Type B pancreatic cell (in vitro differentiated cells): ENCODE measurements at regions not wholly inside any gene's neighbourhood (a gene's known extent, or its start where the extent isn't known, plus 50 kb on each side); places are given as distances from the start of the nearest gene placed in this dataset.
"Not testable (repeated sequence)": the region's sequence is repeated elsewhere in the genome, so short reads cannot be mapped to it uniquely, and the experiment has no call there.

Source experiments
- DNase-seq: peaks from one replicate; pipeline ENCODE4 v3.0.0; 2021; ENCODE audit warnings: mixed read lengths; ENCODE audit not compliant: unreplicated experiment; ENCODE audit errors: extremely low spot score
- H3K27ac Mint-ChIP-seq: 2 replicates; pipeline ENCODE4 v1.8.0; 2021; ENCODE audit warnings: mild to moderate bottlenecking, mixed read lengths
- H3K27me3 Mint-ChIP-seq: 2 replicates; pipeline ENCODE4 v1.8.0; 2021; ENCODE audit warnings: mixed read lengths
- H3K36me3 Mint-ChIP-seq: 2 replicates; pipeline ENCODE4 v1.8.0; 2021; ENCODE audit warnings: mixed read lengths
- H3K4me1 Mint-ChIP-seq: one replicate; pipeline ENCODE4 v1.8.0; 2021; ENCODE audit warnings: mixed read lengths; ENCODE audit not compliant: unreplicated experiment
- H3K4me3 Mint-ChIP-seq: 2 replicates; pipeline ENCODE4 v1.8.0; 2021; ENCODE audit warnings: mild to moderate bottlenecking, mixed read lengths
- H3K9me3 Mint-ChIP-seq: 2 replicates; pipeline ENCODE4 v1.8.0; 2021; ENCODE audit warnings: mixed read lengths
- TF ChIP-seq, protein P1 (sequence below): fragments of 200-600 bp; sonication (generic); conservative IDR thresholded peaks from 2 replicates; pipeline ENCODE4 v1.5.0; 2021; ENCODE audit warnings: antibody characterized with exemption, mild to moderate bottlenecking

DNA sequence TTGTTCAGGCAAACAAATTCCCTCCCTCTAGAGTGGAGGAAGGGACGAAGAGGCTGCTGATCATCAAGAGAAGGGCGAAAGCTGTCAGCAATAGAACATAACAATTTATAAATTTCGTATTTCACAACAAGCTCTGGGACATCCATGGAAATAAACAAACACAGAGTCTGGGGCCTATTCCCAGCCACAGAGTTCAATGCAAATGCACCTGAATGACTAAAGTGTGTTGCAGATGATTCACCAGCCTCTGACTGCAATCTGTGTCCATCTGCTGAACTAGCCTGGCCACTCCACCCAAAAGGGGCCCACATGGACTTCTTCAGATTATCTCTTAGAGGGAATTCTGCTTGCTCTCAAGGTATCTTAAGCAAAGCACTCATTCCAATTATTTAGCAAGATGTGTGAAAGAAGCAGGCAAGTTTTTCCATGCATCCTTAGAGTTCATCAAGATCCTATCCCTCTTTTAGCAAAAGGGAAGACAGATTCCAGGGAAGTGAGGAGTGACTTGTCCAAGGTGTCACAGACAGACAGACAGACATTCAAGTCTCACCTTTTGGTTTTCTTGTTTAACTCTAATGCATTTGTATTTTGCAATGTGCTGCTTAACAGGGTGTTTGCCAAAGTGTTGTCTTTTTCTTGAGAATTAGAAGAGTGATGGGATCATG lies 307.8 kb upstream of the PAPPA start:
- H3K27ac Mint-ChIP-seq, result no peak overlapping the region
- DNase-seq, result no peak
- H3K9me3 Mint-ChIP-seq, result peaks cover 2% of the 10 kb centered on the region
- TF ChIP-seq, protein P1, sequence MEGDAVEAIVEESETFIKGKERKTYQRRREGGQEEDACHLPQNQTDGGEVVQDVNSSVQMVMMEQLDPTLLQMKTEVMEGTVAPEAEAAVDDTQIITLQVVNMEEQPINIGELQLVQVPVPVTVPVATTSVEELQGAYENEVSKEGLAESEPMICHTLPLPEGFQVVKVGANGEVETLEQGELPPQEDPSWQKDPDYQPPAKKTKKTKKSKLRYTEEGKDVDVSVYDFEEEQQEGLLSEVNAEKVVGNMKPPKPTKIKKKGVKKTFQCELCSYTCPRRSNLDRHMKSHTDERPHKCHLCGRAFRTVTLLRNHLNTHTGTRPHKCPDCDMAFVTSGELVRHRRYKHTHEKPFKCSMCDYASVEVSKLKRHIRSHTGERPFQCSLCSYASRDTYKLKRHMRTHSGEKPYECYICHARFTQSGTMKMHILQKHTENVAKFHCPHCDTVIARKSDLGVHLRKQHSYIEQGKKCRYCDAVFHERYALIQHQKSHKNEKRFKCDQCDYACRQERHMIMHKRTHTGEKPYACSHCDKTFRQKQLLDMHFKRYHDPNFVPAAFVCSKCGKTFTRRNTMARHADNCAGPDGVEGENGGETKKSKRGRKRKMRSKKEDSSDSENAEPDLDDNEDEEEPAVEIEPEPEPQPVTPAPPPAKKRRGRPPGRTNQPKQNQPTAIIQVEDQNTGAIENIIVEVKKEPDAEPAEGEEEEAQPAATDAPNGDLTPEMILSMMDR, result no peak
- H3K36me3 Mint-ChIP-seq, result no peaks in the 10 kb centered on the region
- H3K4me1 Mint-ChIP-seq, result no peaks in the 10 kb centered on the region
- H3K4me3 Mint-ChIP-seq, result no peak overlapping the region
- peaks cover 23% of the 10 kb centered on the region for H3K27me3 Mint-ChIP-seq

DNA sequence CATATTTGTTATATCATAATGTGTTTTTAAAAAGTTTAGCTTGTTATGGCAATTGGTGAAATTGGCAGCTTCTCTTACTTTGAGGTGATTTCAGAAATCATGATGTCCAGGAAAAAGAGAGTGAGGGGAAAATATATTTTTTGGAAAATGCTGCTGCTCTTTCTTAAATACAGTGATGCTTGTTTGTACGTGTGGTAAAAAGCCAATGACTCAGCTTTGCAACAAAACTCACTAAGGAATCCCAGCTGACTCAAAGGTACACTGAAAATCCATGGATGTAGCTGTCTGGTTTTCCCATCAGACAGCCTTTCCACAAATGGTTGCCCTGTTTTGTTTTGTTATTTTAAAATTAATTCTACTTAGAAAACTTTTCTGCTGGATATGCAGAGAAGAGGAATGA lies 306.4 kb upstream of the PAPPA start:
- no peak for DNase-seq
- Mint-ChIP-seq H3K27ac (no peak overlapping the region), H3K4me1 (no peaks in the 10 kb centered on the region), H3K4me3 (no peak overlapping the region), H3K9me3 (no peaks in the 10 kb centered on the region), H3K36me3 (no peaks in the 10 kb centered on the region), H3K27me3 (peaks cover 17% of the 10 kb centered on the region)
- TF ChIP-seq, protein P1, result no peak

DNA sequence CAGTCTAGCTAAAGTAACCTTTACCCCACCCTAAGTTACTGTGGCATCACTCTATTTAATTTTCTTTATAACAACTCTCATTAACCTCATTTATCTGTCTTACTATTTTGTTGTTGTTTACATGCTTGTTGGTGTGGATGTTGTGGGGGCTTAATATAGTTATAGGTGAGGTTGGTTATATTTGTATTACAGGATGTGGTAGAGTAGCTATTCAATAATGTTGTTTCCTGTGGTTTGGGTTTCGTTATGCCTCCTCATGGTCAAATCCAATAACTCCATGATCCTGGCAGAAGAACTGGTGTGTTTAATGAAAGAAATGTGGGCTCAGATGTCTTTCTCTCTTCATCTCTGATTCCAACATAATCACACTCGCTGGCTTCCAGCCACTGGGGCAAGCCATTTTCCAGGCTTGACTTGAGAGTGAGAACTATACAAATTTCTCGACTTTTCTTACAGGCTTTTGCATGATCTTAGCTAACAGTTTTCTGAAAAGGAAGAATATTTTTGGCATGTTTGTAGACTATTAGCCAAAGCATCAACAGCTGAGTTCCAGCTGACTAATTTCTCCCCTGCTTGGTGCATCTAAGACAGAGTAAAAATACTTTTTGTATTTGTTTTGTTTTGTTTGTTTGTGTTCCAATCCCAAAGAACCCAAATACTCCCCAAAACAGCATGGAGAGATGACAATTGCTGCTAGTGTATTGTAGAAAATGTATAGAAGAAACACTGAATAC lies 303.7 kb upstream of the PAPPA start:
- no peaks in the 10 kb centered on the region for H3K36me3 Mint-ChIP-seq
- H3K4me3 Mint-ChIP-seq, result no peak overlapping the region
- TF ChIP-seq, protein P1, result no peak
- no peak overlapping the region for H3K27ac Mint-ChIP-seq
- H3K4me1 Mint-ChIP-seq, result no peaks in the 10 kb centered on the region
- H3K27me3 Mint-ChIP-seq, result peaks cover 3% of the 10 kb centered on the region
- DNase-seq, result no peak
- no peaks in the 10 kb centered on the region for H3K9me3 Mint-ChIP-seq

DNA sequence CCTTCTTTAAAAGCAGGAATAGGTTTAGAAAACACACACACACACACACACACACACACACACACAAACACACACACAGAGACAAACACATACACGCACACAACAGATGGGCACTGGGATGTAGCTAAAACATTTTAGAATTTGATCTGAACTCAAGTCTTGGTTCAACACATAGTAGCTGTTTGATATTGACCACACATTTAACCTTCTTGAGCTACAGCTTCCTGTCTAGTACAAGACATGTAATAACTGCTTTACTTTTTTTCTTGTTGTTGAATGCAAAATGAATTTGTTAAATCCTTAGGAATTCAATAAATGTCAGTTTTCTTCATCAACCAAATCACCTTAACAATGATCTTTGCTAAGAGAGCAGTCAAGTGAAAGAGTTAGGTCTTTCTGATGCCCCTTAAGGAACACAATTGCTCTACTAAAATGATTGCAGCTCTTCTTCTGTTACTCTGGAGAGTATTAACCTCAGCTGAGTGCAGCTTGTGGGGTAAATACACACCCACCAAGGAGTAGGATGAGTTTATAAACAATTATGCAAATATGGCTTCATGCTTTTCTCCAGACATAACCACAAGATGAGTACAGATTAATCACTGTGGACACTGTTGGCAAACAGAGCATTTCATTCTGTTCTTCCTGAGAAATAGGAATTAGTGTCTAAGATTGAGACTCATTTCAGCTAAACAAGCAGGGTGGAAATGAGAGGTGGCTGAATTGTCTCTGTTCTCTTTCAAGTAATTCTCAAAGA lies 302.9 kb upstream of the PAPPA start:
- Mint-ChIP-seq H3K9me3 (no peaks in the 10 kb centered on the region), H3K4me3 (no peak overlapping the region), H3K27me3 (peaks cover 3% of the 10 kb centered on the region), H3K27ac (no peak overlapping the region), H3K4me1 (no peaks in the 10 kb centered on the region), H3K36me3 (no peaks in the 10 kb centered on the region)
- no peak for DNase-seq
- TF ChIP-seq, protein P1, result no peak

DNA sequence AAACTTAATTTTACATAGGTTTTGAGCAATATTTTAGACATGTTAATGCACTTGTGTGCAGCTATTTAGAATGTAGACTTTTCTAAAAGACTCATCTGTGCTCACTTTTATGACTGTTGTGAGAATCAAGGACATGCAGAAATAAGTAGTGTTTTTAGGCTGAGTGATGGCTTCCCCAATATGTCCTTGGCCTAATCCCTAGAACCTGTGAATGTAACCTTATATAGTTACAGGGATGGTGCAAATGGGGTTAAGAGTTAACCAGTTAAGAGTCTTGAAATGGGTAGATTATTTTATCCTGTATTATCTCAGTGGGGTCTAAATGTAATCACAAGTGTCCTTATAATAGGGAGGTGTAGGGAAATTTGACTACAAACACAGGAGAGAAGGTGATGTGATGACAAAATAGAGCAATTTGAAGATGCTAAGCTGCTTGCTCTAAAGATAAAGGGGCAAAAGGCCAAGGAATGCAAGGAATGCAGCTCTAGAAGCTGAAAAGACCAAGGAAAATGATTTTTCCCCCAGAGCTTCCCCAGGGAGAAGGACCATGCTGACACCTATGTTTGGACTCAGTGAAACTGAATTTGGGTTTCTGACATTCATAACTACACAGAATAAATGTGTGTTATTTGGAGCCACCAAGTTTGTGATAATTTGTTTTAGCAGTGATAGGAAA lies 298.0 kb upstream of the PAPPA start:
- H3K27ac Mint-ChIP-seq, result no peak overlapping the region
- no peaks in the 10 kb centered on the region for H3K36me3 Mint-ChIP-seq
- no peaks in the 10 kb centered on the region for H3K4me1 Mint-ChIP-seq
- TF ChIP-seq, protein P1, result no peak
- peaks cover 3% of the 10 kb centered on the region for H3K27me3 Mint-ChIP-seq
- H3K4me3 Mint-ChIP-seq, result no peak overlapping the region
- DNase-seq, result no peak
- no peaks in the 10 kb centered on the region for H3K9me3 Mint-ChIP-seq

- DNase-seq, H3K4me3 Mint-ChIP-seq, H3K27ac Mint-ChIP-seq, H3K4me1 Mint-ChIP-seq, H3K36me3 Mint-ChIP-seq, H3K27me3 Mint-ChIP-seq, H3K9me3 Mint-ChIP-seq: not testable (repeated sequence)
Measured at GRCh38 chr9:115858421-115858820, 295.2 kb upstream of the PAPPA start.
